ENCODE measurements at regions not wholly inside any gene's neighbourhood (a gene's known extent, or its start where the extent isn't known, plus 50 kb on each side); places are given as distances from the start of the nearest gene placed in this dataset.

GRCh38 chr20:19949195-19949867 lies 67.8 kb upstream of the NAA20 start (continued):
- TF ChIP-seq FOXA3 (CRISPR knock-in tag; IDR thresholded peaks at IDR 0.05) (0 out of 2 replicates have a peak, but pooled peaks have one; percentile 19), BATF2 (CRISPR knock-in tag; IDR thresholded peaks at IDR 0.05) (no peak), STAG1 (CRISPR knock-in tag; IDR thresholded peaks at IDR 0.05) (no peak), TCF7L2 (IDR thresholded peaks at IDR 0.05; ENCODE audit: low read depth, low read length) (no peak), NPAS2 (CRISPR knock-in tag; IDR thresholded peaks at IDR 0.05; ENCODE audit: borderline replicate concordance) (no peak), EZH2 (conservative IDR thresholded peaks at IDR 0.05; ENCODE audit: low read depth, low read length) (no peak), ZNF557 (CRISPR knock-in tag; IDR thresholded peaks at IDR 0.05) (no peak), EP300 (IDR thresholded peaks at IDR 0.05; ENCODE audit: low read depth in 2 of 2, low read length in 2 of 2) (0 out of 4 replicates have a peak, but pooled peaks of 1 of the 2 experiments have one; percentile 27), EP300 (CRISPR knock-in tag; IDR thresholded peaks at IDR 0.05; ENCODE audit: borderline replicate concordance) (no peak), ZNF235 (CRISPR knock-in tag; IDR thresholded peaks at IDR 0.05; ENCODE audit: borderline replicate concordance) (no peak), ZBTB8A (CRISPR knock-in tag; IDR thresholded peaks at IDR 0.05; ENCODE audit: borderline replicate concordance, low read depth) (no peak), ZNF564 (CRISPR knock-in tag; IDR thresholded peaks at IDR 0.05) (no peak), ZNF609 (CRISPR knock-in tag; IDR thresholded peaks at IDR 0.05; ENCODE audit: borderline replicate concordance) (no peak), ZNF275 (CRISPR knock-in tag; IDR thresholded peaks at IDR 0.05; ENCODE audit: borderline replicate concordance) (no peak), ZNF431 (CRISPR knock-in tag; IDR thresholded peaks at IDR 0.05; ENCODE audit: borderline replicate concordance, low read depth) (no peak), ZMYM4 (CRISPR knock-in tag; IDR thresholded peaks at IDR 0.05) (no peak; the same call in 1 of the 2 replicates), HOXA5 (CRISPR knock-in tag; IDR thresholded peaks at IDR 0.05) (no peak), HNF1A (IDR thresholded peaks at IDR 0.05; ENCODE audit: low read depth) (no peak), HNF1A (CRISPR knock-in tag; IDR thresholded peaks at IDR 0.05; ENCODE audit: borderline replicate concordance) (no peak), FLYWCH1 (CRISPR knock-in tag; IDR thresholded peaks at IDR 0.05) (no peak)

Measured in HepG2 (cell line).